SK-N-SH treated with all-trans-retinoic acid at 6 μM for 48 hours (cell line): ENCODE measurements at regions not wholly inside any gene's neighbourhood (a gene's known extent, or its start where the extent isn't known, plus 50 kb on each side); places are given as distances from the start of the nearest gene placed in this dataset.
"Not testable (repeated sequence)": the region's sequence is repeated elsewhere in the genome, so short reads cannot be mapped to it uniquely, and the experiment has no call there.

Experiments
- ATAC-seq: fragments of 200-7000 bp; cut with Tn5 transposase; 3 replicates; pipeline ENCODE4 v1.9.1; 2020; ENCODE audit warnings: mild to moderate bottlenecking, moderate library complexity
- ARNTL ChIP-seq: fragments of 450-650 bp; formaldehyde crosslinking; IDR thresholded peaks from 2 replicates; pipeline ENCODE4 v1.5.0; 2020; ENCODE audit warnings: low read depth, mild to moderate bottlenecking, moderate library complexity, borderline replicate concordance
- BACH2 ChIP-seq: fragments of 250-450 bp; sonication (Bioruptor Pico); IDR thresholded peaks from 2 replicates; pipeline ENCODE4 v1.9.0; 2021; ENCODE audit warnings: mild to moderate bottlenecking, borderline replicate concordance
- CREB5 ChIP-seq: fragments of 250-450 bp; sonication (Bioruptor Pico); IDR thresholded peaks from 2 replicates; pipeline ENCODE4 v1.5.1; 2020; ENCODE audit warnings: low read depth, mild to moderate bottlenecking, moderate library complexity
- CSDC2 ChIP-seq: fragments of 250-450 bp; sonication (Bioruptor Pico); IDR thresholded peaks from 2 replicates; pipeline ENCODE4 v1.5.0; 2020; ENCODE audit warnings: mild to moderate bottlenecking, moderate library complexity
- ESRRG ChIP-seq: fragments of 250-450 bp; sonication (Bioruptor Pico); IDR thresholded peaks from 2 replicates; pipeline ENCODE4 v1.6.1; 2021; ENCODE audit warnings: mild to moderate bottlenecking
- GLIS3 ChIP-seq: fragments of 250-450 bp; sonication (Bioruptor Pico); IDR thresholded peaks from 2 replicates; pipeline ENCODE4 v1.5.0; 2020; ENCODE audit warnings: mild to moderate bottlenecking, moderate library complexity
- ISL1 ChIP-seq: fragments of 250-450 bp; sonication (Bioruptor Pico); IDR thresholded peaks from 2 replicates; pipeline ENCODE4 v2.1.2; 2022; ENCODE audit warnings: mild to moderate bottlenecking, moderate library complexity
- OSR1 ChIP-seq: fragments of 250-450 bp; sonication (Bioruptor Pico); IDR thresholded peaks from 2 replicates; pipeline ENCODE4 v1.8.0; 2022; ENCODE audit warnings: moderate library complexity, mild to moderate bottlenecking, inconsistent platforms
- POU6F1 ChIP-seq: fragments of 250-450 bp; sonication (Bioruptor Pico); IDR thresholded peaks from 2 replicates; pipeline ENCODE4 v1.8.0; 2021; ENCODE audit warnings: low read depth, mild to moderate bottlenecking, moderate library complexity, borderline replicate concordance
- PPARA ChIP-seq: fragments of 250-450 bp; sonication (Bioruptor Pico); IDR thresholded peaks from 2 replicates; pipeline ENCODE4 v1.5.0; 2020; ENCODE audit warnings: mild to moderate bottlenecking, borderline replicate concordance
- RARB ChIP-seq: fragments of 250-450 bp; sonication (Bioruptor Pico); IDR thresholded peaks from 2 replicates; pipeline ENCODE4 v1.8.0; 2021; ENCODE audit warnings: mild to moderate bottlenecking, moderate library complexity
- SNAI2 ChIP-seq: fragments of 250-450 bp; sonication (Bioruptor Pico); IDR thresholded peaks from 2 replicates; pipeline ENCODE4 v1.5.0; 2020; ENCODE audit warnings: mild to moderate bottlenecking, moderate library complexity
- TCF4 ChIP-seq: fragments of 250-450 bp; sonication (Bioruptor Pico); IDR thresholded peaks from 2 replicates; pipeline ENCODE4 v1.8.0; 2021; ENCODE audit warnings: mild to moderate bottlenecking, moderate library complexity, borderline replicate concordance
- TOX ChIP-seq: fragments of 250-450 bp; sonication (Bioruptor Pico); IDR thresholded peaks from 2 replicates; pipeline ENCODE4 v1.8.0; 2021; ENCODE audit warnings: mild to moderate bottlenecking, moderate library complexity, borderline replicate concordance
- TSHZ2 ChIP-seq: fragments of 250-450 bp; sonication (Bioruptor Pico); IDR thresholded peaks from 2 replicates; pipeline ENCODE4 v1.5.0; 2020; ENCODE audit warnings: mild to moderate bottlenecking, moderate library complexity
- ZC3H10 ChIP-seq: fragments of 250-450 bp; sonication (Bioruptor Pico); IDR thresholded peaks from 2 replicates; pipeline ENCODE4 v1.5.1; 2021; ENCODE audit warnings: mild to moderate bottlenecking, moderate library complexity
- ZFP3 ChIP-seq: fragments of 250-450 bp; sonication (Bioruptor Pico); IDR thresholded peaks from 2 replicates; pipeline ENCODE4 v1.5.0; 2020; ENCODE audit warnings: mild to moderate bottlenecking, moderate library complexity
- ZFP30 ChIP-seq: fragments of 450-650 bp; formaldehyde crosslinking; IDR thresholded peaks from 2 replicates; pipeline ENCODE4 v1.5.0; 2022; ENCODE audit warnings: mild to moderate bottlenecking, moderate library complexity
- ZNF565 ChIP-seq: fragments of 450-650 bp; formaldehyde crosslinking; conservative IDR thresholded peaks from 2 replicates; pipeline ENCODE4 v1.5.0; 2020; ENCODE audit warnings: low read depth, mild to moderate bottlenecking, moderate library complexity
- ZNF70 ChIP-seq: fragments of 450-650 bp; formaldehyde crosslinking; IDR thresholded peaks from 2 replicates; pipeline ENCODE4 v1.5.0; 2020; ENCODE audit warnings: mild to moderate bottlenecking, moderate library complexity
- ZNF8 ChIP-seq: fragments of 450-650 bp; formaldehyde crosslinking; IDR thresholded peaks from 2 replicates; pipeline ENCODE4 v1.5.0; 2020; ENCODE audit warnings: mild to moderate bottlenecking, moderate library complexity
- TF ChIP-seq, protein P1 (sequence below): fragments of 250-450 bp; sonication (Bioruptor Pico); IDR thresholded peaks from 2 replicates; pipeline ENCODE4 v1.8.0; 2020; ENCODE audit warnings: mild to moderate bottlenecking, moderate library complexity, borderline replicate concordance
- TF ChIP-seq, protein P2 (sequence below): fragments of 250-450 bp; sonication (Bioruptor Pico); IDR thresholded peaks from 2 replicates; pipeline ENCODE4 v1.5.1; 2021; ENCODE audit warnings: mild to moderate bottlenecking, moderate library complexity

- TF ChIP-seq POU6F1 (CRISPR knock-in tag) (no peak), CREB5 (no peak)
- TF ChIP-seq, all 23 proteins: peak for 0
Measured at GRCh38 chr3:145704020-145704419, 457.0 kb downstream of the PLOD2 start (continued).

DNA sequence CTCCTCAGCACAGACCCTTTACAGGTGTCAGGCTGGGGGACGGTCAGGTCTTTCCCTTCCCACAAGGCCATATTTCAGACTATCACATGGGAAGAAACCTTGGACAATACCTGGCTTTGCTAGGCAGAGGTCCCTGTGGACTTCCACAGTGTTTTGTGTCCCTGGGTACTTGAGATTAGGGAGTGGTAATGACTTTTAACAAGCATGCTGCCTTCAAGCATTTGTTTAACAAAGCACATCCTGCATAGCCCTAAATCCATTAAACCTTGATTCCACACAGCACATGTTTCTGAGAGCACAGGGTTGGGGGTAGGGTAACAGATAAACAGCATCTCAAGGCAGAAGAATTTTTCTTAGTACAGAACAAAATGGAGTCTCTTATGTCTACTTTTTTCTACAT, 451.2 kb downstream of the PLOD2 start:
- ATAC-seq = not testable (repeated sequence)

GRCh38 chr3:145716519-145716918, 444.5 kb downstream of the PLOD2 start:
- ATAC-seq = no peak
- TF ChIP-seq BACH2 (CRISPR knock-in tag) = no peak
- TF ChIP-seq CREB5 = no peak
- no peak for TF ChIP-seq SNAI2 (CRISPR knock-in tag)
- no peak for TF ChIP-seq PPARA (CRISPR knock-in tag)
- TF ChIP-seq, protein P1, sequence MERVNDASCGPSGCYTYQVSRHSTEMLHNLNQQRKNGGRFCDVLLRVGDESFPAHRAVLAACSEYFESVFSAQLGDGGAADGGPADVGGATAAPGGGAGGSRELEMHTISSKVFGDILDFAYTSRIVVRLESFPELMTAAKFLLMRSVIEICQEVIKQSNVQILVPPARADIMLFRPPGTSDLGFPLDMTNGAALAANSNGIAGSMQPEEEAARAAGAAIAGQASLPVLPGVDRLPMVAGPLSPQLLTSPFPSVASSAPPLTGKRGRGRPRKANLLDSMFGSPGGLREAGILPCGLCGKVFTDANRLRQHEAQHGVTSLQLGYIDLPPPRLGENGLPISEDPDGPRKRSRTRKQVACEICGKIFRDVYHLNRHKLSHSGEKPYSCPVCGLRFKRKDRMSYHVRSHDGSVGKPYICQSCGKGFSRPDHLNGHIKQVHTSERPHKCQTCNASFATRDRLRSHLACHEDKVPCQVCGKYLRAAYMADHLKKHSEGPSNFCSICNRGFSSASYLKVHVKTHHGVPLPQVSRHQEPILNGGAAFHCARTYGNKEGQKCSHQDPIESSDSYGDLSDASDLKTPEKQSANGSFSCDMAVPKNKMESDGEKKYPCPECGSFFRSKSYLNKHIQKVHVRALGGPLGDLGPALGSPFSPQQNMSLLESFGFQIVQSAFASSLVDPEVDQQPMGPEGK (CRISPR knock-in tag) = no peak
- TF ChIP-seq OSR1 = no peak
- TF ChIP-seq TSHZ2 (CRISPR knock-in tag) = no peak
- no peak for TF ChIP-seq CSDC2 (CRISPR knock-in tag)
- TF ChIP-seq ZC3H10 (CRISPR knock-in tag) = no peak
- no peak for TF ChIP-seq ZFP30 (CRISPR knock-in tag)
- no peak for TF ChIP-seq ESRRG (CRISPR knock-in tag)
- no peak for TF ChIP-seq GLIS3 (CRISPR knock-in tag)
- no peak for TF ChIP-seq POU6F1 (CRISPR knock-in tag)
- no peak for TF ChIP-seq ARNTL (CRISPR knock-in tag)
- TF ChIP-seq TCF4 (CRISPR knock-in tag) = no peak
- no peak for TF ChIP-seq ZFP3 (CRISPR knock-in tag)
- no peak for TF ChIP-seq ZNF70 (CRISPR knock-in tag)
- no peak for TF ChIP-seq RARB (CRISPR knock-in tag)
- no peak for TF ChIP-seq TOX (CRISPR knock-in tag)

GRCh38 chr3:145719114-145719513, 441.9 kb downstream of the PLOD2 start:
- ATAC-seq = no peak
- TF ChIP-seq ZNF70 (CRISPR knock-in tag) = no peak
- TF ChIP-seq, protein P2, sequence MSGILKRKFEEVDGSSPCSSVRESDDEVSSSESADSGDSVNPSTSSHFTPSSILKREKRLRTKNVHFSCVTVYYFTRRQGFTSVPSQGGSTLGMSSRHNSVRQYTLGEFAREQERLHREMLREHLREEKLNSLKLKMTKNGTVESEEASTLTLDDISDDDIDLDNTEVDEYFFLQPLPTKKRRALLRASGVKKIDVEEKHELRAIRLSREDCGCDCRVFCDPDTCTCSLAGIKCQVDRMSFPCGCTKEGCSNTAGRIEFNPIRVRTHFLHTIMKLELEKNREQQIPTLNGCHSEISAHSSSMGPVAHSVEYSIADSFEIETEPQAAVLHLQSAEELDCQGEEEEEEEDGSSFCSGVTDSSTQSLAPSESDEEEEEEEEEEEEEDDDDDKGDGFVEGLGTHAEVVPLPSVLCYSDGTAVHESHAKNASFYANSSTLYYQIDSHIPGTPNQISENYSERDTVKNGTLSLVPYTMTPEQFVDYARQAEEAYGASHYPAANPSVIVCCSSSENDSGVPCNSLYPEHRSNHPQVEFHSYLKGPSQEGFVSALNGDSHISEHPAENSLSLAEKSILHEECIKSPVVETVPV = no peak
- no peak for TF ChIP-seq ISL1 (CRISPR knock-in tag)
- no peak for TF ChIP-seq ZFP3 (CRISPR knock-in tag)
- TF ChIP-seq GLIS3 (CRISPR knock-in tag) = no peak
- no peak for TF ChIP-seq PPARA (CRISPR knock-in tag)
- TF ChIP-seq ESRRG (CRISPR knock-in tag) = no peak
- TF ChIP-seq OSR1 = no peak
- no peak for TF ChIP-seq ZFP30 (CRISPR knock-in tag)
- TF ChIP-seq ZNF565 = no peak
- no peak for TF ChIP-seq ZNF8
- no peak for TF ChIP-seq ZC3H10 (CRISPR knock-in tag)
- TF ChIP-seq CREB5 = no peak
